ENCODE measurements at regions not wholly inside any gene's neighbourhood (a gene's known extent, or its start where the extent isn't known, plus 50 kb on each side); places are given as distances from the start of the nearest gene placed in this dataset.

GRCh38 chr12:67764946-67765619, 116.5 kb downstream of the DYRK2 start:
- in situ Hi-C loops (cut with HindIII; ENCODE audit: low sequenced_read_pairs): no loop called here
- no peak for TF ChIP-seq CTCF (IDR thresholded peaks at IDR 0.05; ENCODE audit: low read depth, low read length, missing control alignments)
- H3K4me3 ChIP-seq (ENCODE audit: low read depth, low read length): no peak overlapping the region
- no peak for DNase-seq (ENCODE audit: low read depth)

- no peak overlapping the region for H3K4me3 ChIP-seq (ENCODE audit: low read depth, low read length)
- TF ChIP-seq CTCF (IDR thresholded peaks at IDR 0.05; ENCODE audit: low read depth, low read length, missing control alignments): no peak
- no peak for DNase-seq (ENCODE audit: low read depth)
- in situ Hi-C loops (cut with HindIII; ENCODE audit: low sequenced_read_pairs): no loop called here
These were observed 117.5 kb downstream of the DYRK2 start for GRCh38 chr12:67765776-67766766.

DNA sequence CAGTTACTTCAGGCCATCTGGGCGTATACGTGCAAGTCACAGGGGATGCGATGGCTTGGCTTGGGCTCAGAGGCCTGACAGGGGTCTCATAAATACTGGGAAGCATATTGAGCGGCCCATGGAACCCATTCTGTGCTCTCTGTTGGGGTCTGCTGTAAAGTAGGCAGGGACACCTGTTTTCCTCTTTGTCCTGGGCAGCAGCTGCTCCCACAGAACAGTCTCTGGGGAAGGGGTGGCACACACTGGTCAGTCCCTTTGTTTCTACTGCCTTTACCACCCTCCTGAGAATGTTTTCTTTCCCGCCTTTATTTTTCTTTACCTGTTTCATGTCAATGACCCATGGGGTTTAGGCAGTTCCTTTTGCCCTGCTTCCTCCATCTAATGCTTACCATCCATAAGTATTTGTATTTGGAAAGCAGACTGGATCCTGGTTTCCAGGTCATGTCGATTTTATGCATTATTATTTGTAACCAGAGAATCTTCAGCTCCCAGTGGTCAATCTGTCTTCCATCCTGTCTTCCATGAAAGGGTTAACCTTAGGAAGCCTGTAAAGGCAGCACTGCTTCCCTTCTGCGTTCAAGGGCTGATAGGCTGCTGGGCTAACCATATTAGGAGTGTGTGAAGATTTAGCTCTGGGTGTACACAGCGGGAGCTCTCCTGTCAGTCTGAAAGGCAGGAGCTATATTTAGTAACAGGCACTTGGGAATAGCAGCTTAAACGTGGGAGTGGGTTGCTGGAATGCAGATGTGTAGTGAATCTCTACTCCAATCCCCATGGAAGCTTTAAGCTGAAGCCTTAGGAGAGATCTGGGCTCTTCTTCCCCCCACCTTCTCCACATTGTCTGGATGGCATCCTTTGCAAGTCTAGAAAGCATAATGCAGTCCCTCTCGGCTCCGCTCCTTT, 124.0 kb downstream of the DYRK2 start:
- H3K4me3 ChIP-seq (ENCODE audit: low read depth, low read length): no peak overlapping the region
- in situ Hi-C loops (cut with HindIII; ENCODE audit: low sequenced_read_pairs): no loop called here
- no peak for TF ChIP-seq CTCF (IDR thresholded peaks at IDR 0.05; ENCODE audit: low read depth, low read length, missing control alignments)
- no peak for DNase-seq (ENCODE audit: low read depth)

DNA sequence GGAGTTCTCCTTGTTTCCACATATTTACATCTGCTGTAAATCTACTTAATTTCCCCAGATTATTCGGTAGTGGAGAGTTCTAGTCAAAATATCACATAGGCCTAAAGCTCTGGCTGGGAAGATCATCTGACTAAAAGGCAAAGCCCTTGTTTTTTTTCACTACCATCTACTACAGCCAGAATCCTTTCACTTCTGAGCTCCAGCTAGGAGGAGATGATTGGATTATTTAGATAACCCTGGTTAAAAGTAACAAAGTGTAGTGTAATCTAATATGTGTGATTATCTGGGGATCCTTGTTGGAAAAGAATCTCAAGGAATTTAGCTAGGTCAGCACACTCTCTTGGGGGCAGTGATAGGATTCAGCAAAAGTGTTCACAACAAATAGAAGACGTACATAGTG, 125.4 kb downstream of the DYRK2 start:
- no peak for DNase-seq (ENCODE audit: low read depth)
- in situ Hi-C loops (cut with HindIII; ENCODE audit: low sequenced_read_pairs): no loop called here
- TF ChIP-seq CTCF (IDR thresholded peaks at IDR 0.05; ENCODE audit: low read depth, low read length, missing control alignments): no peak
- H3K4me3 ChIP-seq (ENCODE audit: low read depth, low read length): no peak overlapping the region

DNA sequence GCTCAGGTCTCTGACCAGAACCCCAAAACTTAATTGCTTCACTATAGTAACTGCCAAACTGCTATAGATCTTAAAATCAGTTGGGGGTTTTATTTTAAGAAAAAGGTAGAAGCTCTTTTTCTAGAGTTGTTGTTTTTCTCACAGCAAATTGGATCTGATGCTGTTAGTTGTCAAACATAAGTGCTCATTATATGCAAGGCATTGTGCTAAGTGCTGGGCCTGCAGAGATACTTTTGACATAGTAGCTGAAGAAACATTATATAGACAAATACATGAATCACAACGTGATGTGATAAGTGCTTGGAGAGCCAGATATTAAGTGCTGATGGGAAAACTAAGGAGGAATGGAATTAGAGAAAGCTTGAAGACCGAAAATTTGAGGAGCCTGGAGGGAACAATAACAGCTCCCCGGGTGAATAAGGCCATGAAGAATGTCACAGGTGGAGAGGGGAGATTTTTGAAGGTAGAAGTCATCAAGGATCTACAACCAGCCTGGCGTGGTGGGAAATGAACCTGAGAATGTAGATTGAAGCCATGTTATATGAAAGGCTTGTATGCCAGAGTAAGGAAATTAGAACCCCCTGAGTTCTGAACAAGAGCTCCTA, 126.5 kb downstream of the DYRK2 start:
- no peak overlapping the region for H3K4me3 ChIP-seq (ENCODE audit: low read depth, low read length)
- in situ Hi-C loops (cut with HindIII; ENCODE audit: low sequenced_read_pairs): no loop called here
- TF ChIP-seq CTCF (IDR thresholded peaks at IDR 0.05; ENCODE audit: low read depth, low read length, missing control alignments): no peak

More for the DNA sequence above, 126.5 kb downstream of the DYRK2 start:
- DNase-seq (ENCODE audit: low read depth): no peak

Data from astrocyte of the cerebellum (primary cell).